ENCODE measurements at regions not wholly inside any gene's neighbourhood (a gene's known extent, or its start where the extent isn't known, plus 50 kb on each side); places are given as distances from the start of the nearest gene placed in this dataset.

GRCh38 chr14:101241147-101241546, 320.1 kb upstream of the DIO3 start:
- no peak for TF ChIP-seq CTCF (IDR thresholded peaks at IDR 0.05; ENCODE audit: low read depth, low read length, missing control alignments)
- DNase-seq (ENCODE audit: extremely low read depth, low read depth) = no peak

GRCh38 chr14:101241807-101242278, 319.5 kb upstream of the DIO3 start:
- no peak for TF ChIP-seq CTCF (IDR thresholded peaks at IDR 0.05; ENCODE audit: low read depth, low read length, missing control alignments)
- no peak for DNase-seq (ENCODE audit: extremely low read depth, low read depth)
- no peak overlapping the region for H3K4me3 ChIP-seq (replicated peaks; ENCODE audit: low read depth, low read length)

More at GRCh38 chr14:101241147-101241546, 320.1 kb upstream of the DIO3 start:
- H3K4me3 ChIP-seq (replicated peaks; ENCODE audit: low read depth, low read length) = no peak overlapping the region

- TF ChIP-seq CTCF (IDR thresholded peaks at IDR 0.05; ENCODE audit: low read depth, low read length, missing control alignments) = no peak
- no peak overlapping the region for H3K4me3 ChIP-seq (replicated peaks; ENCODE audit: low read depth, low read length)
- no peak for DNase-seq (ENCODE audit: extremely low read depth, low read depth)
Measured at GRCh38 chr14:101242442-101243385, 318.6 kb upstream of the DIO3 start.

GRCh38 chr14:101243587-101244338, 317.5 kb upstream of the DIO3 start:
- DNase-seq (ENCODE audit: extremely low read depth, low read depth) = no peak
- TF ChIP-seq CTCF (IDR thresholded peaks at IDR 0.05; ENCODE audit: low read depth, low read length, missing control alignments) = no peak
- no peak overlapping the region for H3K4me3 ChIP-seq (replicated peaks; ENCODE audit: low read depth, low read length)

GRCh38 chr14:101246894-101247841, 314.1 kb upstream of the DIO3 start:
- H3K4me3 ChIP-seq (replicated peaks; ENCODE audit: low read depth, low read length) = no peak overlapping the region
- TF ChIP-seq CTCF (IDR thresholded peaks at IDR 0.05; ENCODE audit: low read depth, low read length, missing control alignments) = no peak
- DNase-seq (ENCODE audit: extremely low read depth, low read depth) = no peak

Data from HFF-Myc (cell line).